Osteocyte (in vitro differentiated cells): ENCODE measurements at regions not wholly inside any gene's neighbourhood (a gene's known extent, or its start where the extent isn't known, plus 50 kb on each side); places are given as distances from the start of the nearest gene placed in this dataset.

Experiments
- DNase-seq: peaks from one replicate; pipeline ENCODE4 v3.0.0; 2021; ENCODE audit warnings: mixed read lengths; ENCODE audit not compliant: unreplicated experiment; ENCODE audit errors: extremely low spot score
- H3K27ac Mint-ChIP-seq: one replicate; pipeline ENCODE4 v1.8.0; 2021; ENCODE audit warnings: mild to moderate bottlenecking, mixed read lengths; ENCODE audit not compliant: unreplicated experiment
- H3K27me3 Mint-ChIP-seq: one replicate; pipeline ENCODE4 v1.8.0; 2021; ENCODE audit warnings: mixed read lengths; ENCODE audit not compliant: unreplicated experiment
- H3K36me3 Mint-ChIP-seq: one replicate; pipeline ENCODE4 v1.8.0; 2021; ENCODE audit warnings: mixed read lengths; ENCODE audit not compliant: unreplicated experiment
- H3K4me1 Mint-ChIP-seq: one replicate; pipeline ENCODE4 v1.8.0; 2021; ENCODE audit warnings: mixed read lengths; ENCODE audit not compliant: unreplicated experiment
- H3K4me3 Mint-ChIP-seq: one replicate; pipeline ENCODE4 v1.8.0; 2021; ENCODE audit warnings: mild to moderate bottlenecking, moderate library complexity, mixed read lengths; ENCODE audit not compliant: unreplicated experiment
- H3K9me3 Mint-ChIP-seq: one replicate; pipeline ENCODE4 v1.8.0; 2021; ENCODE audit warnings: mixed read lengths; ENCODE audit not compliant: unreplicated experiment
- TF ChIP-seq, protein P1 (sequence below): fragments of 200-600 bp; sonication (generic); IDR thresholded peaks from 2 replicates; pipeline ENCODE4 v1.5.0; 2021; ENCODE audit warnings: antibody characterized with exemption, mild to moderate bottlenecking, moderate library complexity

DNA sequence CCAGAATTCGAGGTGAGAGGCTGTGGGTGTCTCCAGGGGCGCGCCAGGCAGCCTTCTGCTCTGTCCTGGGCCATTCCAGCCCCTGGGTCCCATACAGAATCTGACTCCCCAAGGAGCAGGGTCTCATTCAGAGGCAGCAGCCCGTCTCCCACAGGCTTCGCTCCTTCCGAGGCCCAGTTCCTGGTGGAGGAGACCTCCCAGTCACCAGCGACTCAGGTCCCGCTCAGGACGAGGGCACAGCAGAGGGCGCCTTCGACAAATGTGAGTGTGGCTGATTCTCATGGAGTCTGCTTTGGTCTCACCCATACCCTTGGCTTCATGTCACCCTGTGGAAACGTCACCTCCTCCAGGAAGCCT is 81.8 kb upstream of the GPR26 start:
- H3K9me3 Mint-ChIP-seq: no peaks in the 10 kb centered on the region
- H3K27ac Mint-ChIP-seq: no peak overlapping the region
- H3K36me3 Mint-ChIP-seq: no peaks in the 10 kb centered on the region
- H3K4me3 Mint-ChIP-seq: no peak overlapping the region
- no peak for DNase-seq
- TF ChIP-seq, protein P1, sequence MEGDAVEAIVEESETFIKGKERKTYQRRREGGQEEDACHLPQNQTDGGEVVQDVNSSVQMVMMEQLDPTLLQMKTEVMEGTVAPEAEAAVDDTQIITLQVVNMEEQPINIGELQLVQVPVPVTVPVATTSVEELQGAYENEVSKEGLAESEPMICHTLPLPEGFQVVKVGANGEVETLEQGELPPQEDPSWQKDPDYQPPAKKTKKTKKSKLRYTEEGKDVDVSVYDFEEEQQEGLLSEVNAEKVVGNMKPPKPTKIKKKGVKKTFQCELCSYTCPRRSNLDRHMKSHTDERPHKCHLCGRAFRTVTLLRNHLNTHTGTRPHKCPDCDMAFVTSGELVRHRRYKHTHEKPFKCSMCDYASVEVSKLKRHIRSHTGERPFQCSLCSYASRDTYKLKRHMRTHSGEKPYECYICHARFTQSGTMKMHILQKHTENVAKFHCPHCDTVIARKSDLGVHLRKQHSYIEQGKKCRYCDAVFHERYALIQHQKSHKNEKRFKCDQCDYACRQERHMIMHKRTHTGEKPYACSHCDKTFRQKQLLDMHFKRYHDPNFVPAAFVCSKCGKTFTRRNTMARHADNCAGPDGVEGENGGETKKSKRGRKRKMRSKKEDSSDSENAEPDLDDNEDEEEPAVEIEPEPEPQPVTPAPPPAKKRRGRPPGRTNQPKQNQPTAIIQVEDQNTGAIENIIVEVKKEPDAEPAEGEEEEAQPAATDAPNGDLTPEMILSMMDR: no peak
- H3K4me1 Mint-ChIP-seq: no peaks in the 10 kb centered on the region
- H3K27me3 Mint-ChIP-seq: peaks cover 17% of the 10 kb centered on the region

DNA sequence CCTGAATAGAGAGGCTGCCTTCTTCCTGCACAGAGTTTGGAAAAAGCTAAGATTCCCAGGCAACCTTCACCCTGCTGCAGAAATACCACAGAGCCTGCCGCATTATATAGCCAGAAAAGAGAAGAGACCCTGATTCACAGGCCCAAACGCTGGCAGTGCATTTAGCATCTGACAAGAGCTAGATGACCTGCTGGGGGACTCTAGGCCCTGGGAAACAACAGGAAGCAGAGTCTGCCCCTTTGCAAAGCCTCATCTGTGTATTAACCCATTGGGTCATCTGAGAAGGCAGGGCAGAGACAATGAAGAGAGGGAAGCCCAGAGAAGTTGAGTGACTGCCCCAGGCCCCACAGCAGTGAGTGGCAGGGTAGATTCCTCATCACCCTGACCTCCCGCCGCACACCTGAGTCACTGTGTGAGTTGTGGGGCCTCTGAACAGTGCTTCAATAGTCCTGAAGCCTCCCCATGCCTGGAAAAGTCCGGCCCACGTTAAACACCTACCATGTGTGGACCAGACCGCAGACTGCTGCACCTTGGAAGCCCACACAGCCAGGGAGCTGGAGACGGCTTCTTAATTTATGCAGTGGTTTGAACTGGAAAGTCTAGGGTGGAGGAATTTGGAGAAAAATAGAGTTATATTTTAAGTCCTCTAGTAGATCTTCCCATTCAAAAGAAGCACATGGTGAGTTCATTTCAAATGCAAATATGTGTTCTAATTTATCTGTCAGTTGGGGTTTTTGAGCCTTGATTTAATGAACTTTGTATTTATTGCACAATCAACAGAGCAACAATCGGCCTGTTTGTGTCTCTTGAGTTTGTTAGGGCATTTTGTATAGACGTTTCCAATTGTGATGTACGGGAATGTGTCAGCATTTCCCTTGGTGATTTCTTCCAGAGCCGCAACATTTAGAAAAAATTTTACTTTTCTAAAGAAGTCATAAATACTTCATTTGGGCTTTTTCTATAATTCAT is 80.4 kb upstream of the GPR26 start:
- TF ChIP-seq, protein P1: no peak
- Mint-ChIP-seq H3K4me1 (no peaks in the 10 kb centered on the region), H3K27me3 (peaks cover 17% of the 10 kb centered on the region), H3K9me3 (no peaks in the 10 kb centered on the region), H3K27ac (no peak overlapping the region), H3K36me3 (no peaks in the 10 kb centered on the region), H3K4me3 (no peak overlapping the region)
- no peak for DNase-seq

DNA sequence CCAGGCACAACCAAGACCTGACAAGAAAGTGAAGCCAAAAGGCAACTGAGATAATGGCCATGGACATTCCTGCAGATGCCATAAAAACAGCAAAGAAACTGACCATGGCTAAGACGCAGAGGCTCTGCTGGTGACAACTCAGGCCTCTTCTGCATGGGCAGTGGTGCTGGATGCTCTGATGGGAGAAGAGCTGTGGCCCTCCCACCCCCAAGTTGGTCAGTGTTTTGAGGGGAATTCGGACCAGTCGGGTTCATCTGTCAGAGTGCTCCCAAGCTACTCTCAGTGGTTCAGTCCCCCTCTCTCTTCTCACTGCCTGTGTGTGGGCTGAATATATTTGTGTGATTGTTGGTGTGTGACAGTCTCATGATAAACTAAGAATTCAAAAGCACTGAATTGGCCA is 79.0 kb upstream of the GPR26 start:
- peak; percentile 51 for DNase-seq
- TF ChIP-seq, protein P1: no peak
- Mint-ChIP-seq H3K4me1 (no peaks in the 10 kb centered on the region), H3K27me3 (peaks cover 17% of the 10 kb centered on the region), H3K9me3 (no peaks in the 10 kb centered on the region), H3K27ac (no peak overlapping the region), H3K4me3 (no peak overlapping the region), H3K36me3 (no peaks in the 10 kb centered on the region)

DNA sequence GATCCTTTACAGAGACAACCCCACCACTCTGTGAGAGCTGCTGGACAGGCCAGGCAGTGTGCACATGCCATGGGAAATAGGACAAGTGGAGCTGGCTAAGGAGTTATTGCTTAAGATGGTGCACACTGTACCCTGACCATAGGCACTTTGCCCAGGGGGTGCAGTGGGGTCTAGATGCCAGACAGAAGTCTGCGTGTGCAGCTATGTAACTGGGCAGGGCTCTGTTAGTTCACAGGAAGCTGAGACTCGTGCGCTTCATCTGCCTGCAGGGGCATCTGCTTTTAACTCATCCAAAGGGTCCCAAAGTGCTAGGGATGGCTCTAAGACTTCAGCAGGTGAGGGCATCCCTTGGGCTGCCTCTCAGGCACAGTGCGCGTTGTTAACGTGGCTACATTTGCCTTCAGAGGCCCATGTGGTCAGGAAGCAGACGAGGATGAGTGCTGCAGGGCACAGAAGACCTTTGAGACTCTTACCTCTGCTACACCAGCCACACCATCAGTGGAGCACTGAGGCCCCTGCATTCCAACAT is 77.7 kb upstream of the GPR26 start:
- H3K4me1 Mint-ChIP-seq: no peaks in the 10 kb centered on the region
- peak; percentile 38 for DNase-seq
- peaks cover 8% of the 10 kb centered on the region for H3K27me3 Mint-ChIP-seq
- TF ChIP-seq, protein P1: no peak
- no peak overlapping the region for H3K4me3 Mint-ChIP-seq
- no peaks in the 10 kb centered on the region for H3K36me3 Mint-ChIP-seq
- no peak overlapping the region for H3K27ac Mint-ChIP-seq
- no peaks in the 10 kb centered on the region for H3K9me3 Mint-ChIP-seq

DNA sequence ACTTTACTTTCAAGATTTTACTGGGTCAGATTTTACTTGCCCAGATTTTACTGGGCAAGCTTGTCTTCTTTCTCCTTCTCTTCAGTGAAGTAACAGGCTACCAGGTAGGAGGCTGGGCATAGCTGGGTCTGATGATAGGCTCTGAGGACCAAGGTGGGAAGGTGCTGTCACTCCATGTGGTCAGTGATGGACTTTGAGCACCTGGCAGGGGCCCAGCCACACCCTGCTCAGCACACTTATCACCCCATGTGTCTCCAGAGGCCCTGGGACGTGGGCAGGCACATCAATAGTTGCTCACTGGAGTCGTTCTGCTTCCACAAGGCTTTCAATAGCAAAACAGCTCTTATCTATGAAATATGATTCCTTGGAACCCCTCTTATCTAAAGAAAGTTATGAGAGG is 70.5 kb upstream of the GPR26 start:
- Mint-ChIP-seq H3K36me3 (no peaks in the 10 kb centered on the region), H3K4me3 (no peak overlapping the region), H3K4me1 (no peaks in the 10 kb centered on the region), H3K27ac (no peak overlapping the region), H3K9me3 (peaks cover 8% of the 10 kb centered on the region), H3K27me3 (no peaks in the 10 kb centered on the region)
- no peak for DNase-seq
- TF ChIP-seq, protein P1: no peak
